ENCODE measurements at regions not wholly inside any gene's neighbourhood (a gene's known extent, or its start where the extent isn't known, plus 50 kb on each side); places are given as distances from the start of the nearest gene placed in this dataset.

GRCh38 chr7:91812388-91812787 is 68.1 kb downstream of the MTERF1 start:
- Histone ChIP-seq H3K4me1 (ENCODE audit: insufficient read depth, low read length) (no peaks in the 10 kb centered on the region), H3K36me3 (ENCODE audit: insufficient read depth, low read length) (no peaks in the 10 kb centered on the region), H3K4me3 (ENCODE audit: low read length) (no peak overlapping the region), H3K9me3 (ENCODE audit: control insufficient read depth in 1 of 2, insufficient read depth in 1 of 2, low read length in 2 of 2) (no peaks in the 10 kb centered on the region), H3K27me3 (ENCODE audit: control insufficient read depth in 1 of 2, insufficient read depth in 2 of 2, low read length in 2 of 2) (no peaks in the 10 kb centered on the region), H3K27ac (ENCODE audit: low read depth in 1 of 2, low read length in 2 of 2) (no peak overlapping the region)
- Mint-ChIP-seq H3K36me3 (ENCODE audit: low read depth) (no peaks in the 10 kb centered on the region), H3K9me3 (peaks cover 2% of the 10 kb centered on the region), H3K4me1 (ENCODE audit: low read depth) (no peaks in the 10 kb centered on the region), H3K27me3 (no peaks in the 10 kb centered on the region), H3K4me3 (no peak overlapping the region), H3K27ac (no peak overlapping the region)
- ChIA-PET POLR2A (no interaction called here), CTCF (no interaction called here)
- TF ChIP-seq CTCF (IDR thresholded peaks at IDR 0.05), result no peak
- DNase-seq (no peak), ATAC-seq (ENCODE audit: poor library complexity) (no peak)
- intact Hi-C loops (cut with DNase I, micrococcal nuclease), result no loop called here

- CTCF ChIA-PET, result no interaction called here
- no peaks in the 10 kb centered on the region for H3K4me1 ChIP-seq (ENCODE audit: insufficient read depth, low read length)
- H3K4me3 Mint-ChIP-seq, result no peak overlapping the region
- H3K9me3 Mint-ChIP-seq, result peaks cover 4% of the 10 kb centered on the region
- no peaks in the 10 kb centered on the region for H3K27me3 ChIP-seq (ENCODE audit: control insufficient read depth in 1 of 2, insufficient read depth in 2 of 2, low read length in 2 of 2)
- ATAC-seq (ENCODE audit: poor library complexity) (no peak), DNase-seq (no peak)
- no peak for TF ChIP-seq CTCF (IDR thresholded peaks at IDR 0.05)
- H3K36me3 Mint-ChIP-seq (ENCODE audit: low read depth), result no peaks in the 10 kb centered on the region
- H3K4me1 Mint-ChIP-seq (ENCODE audit: low read depth), result no peaks in the 10 kb centered on the region
- no peak overlapping the region for H3K27ac Mint-ChIP-seq
- H3K4me3 ChIP-seq (ENCODE audit: low read length), result no peak overlapping the region
- intact Hi-C loops (cut with DNase I, micrococcal nuclease), result no loop called here
- no peaks in the 10 kb centered on the region for H3K9me3 ChIP-seq (ENCODE audit: control insufficient read depth in 1 of 2, insufficient read depth in 1 of 2, low read length in 2 of 2)
- H3K36me3 ChIP-seq (ENCODE audit: insufficient read depth, low read length), result no peaks in the 10 kb centered on the region
- POLR2A ChIA-PET, result no interaction called here
- no peak overlapping the region for H3K27ac ChIP-seq (ENCODE audit: low read depth in 1 of 2, low read length in 2 of 2)
- H3K27me3 Mint-ChIP-seq, result no peaks in the 10 kb centered on the region
Measured at GRCh38 chr7:91814189-91814588, 66.3 kb downstream of the MTERF1 start.

All from CD4-positive, alpha-beta T cell (primary cell).